Astrocyte (in vitro differentiated cells and primary cell): ENCODE measurements at regions not wholly inside any gene's neighbourhood (a gene's known extent, or its start where the extent isn't known, plus 50 kb on each side); places are given as distances from the start of the nearest gene placed in this dataset.

Experiments used
- DNase-seq: peaks from one replicate; pipeline ENCODE4 v3.0.0-alpha.2; 2010; ENCODE audit warnings: low read depth
- FAIRE-seq: peaks from 2 replicates; lab custom pipeline; 2011; peaks lifted over from hg19 to GRCh38; lab: Jason Lieb, UNC
- H2AFZ ChIP-seq: 2 replicates; pipeline ENCODE4 v1.6.0; 2012; ENCODE audit warnings: low read depth, low read length, inconsistent platforms
- H3K27ac ChIP-seq: 2 replicates; pipeline ENCODE4 v1.5.1; 2011; ENCODE audit warnings: low read depth, low read length, inconsistent platforms
- H3K27me3 ChIP-seq: 2 replicates; pipeline ENCODE4 v1.6.0; 2011; ENCODE audit warnings: low read length, inconsistent platforms; ENCODE audit not compliant: insufficient read depth
- H3K36me3 ChIP-seq: 2 replicates; pipeline ENCODE4 v1.5.1; 2011; ENCODE audit warnings: low read length, inconsistent platforms; ENCODE audit not compliant: insufficient read depth
- H3K4me1 ChIP-seq: 2 replicates; pipeline ENCODE4 v1.5.1; 2011; ENCODE audit warnings: low read length, inconsistent platforms; ENCODE audit not compliant: insufficient read depth
- H3K4me2 ChIP-seq: 2 replicates; pipeline ENCODE4 v1.6.0; 2012; ENCODE audit warnings: low read length, inconsistent platforms
- H3K4me3 ChIP-seq: 2 replicates; pipeline ENCODE4 v1.5.1; 2011; ENCODE audit warnings: low read depth, mild to moderate bottlenecking, low read length, inconsistent platforms; ENCODE audit not compliant: insufficient read depth
- H3K79me2 ChIP-seq: 2 replicates; pipeline ENCODE4 v1.6.0; 2012; ENCODE audit warnings: mild to moderate bottlenecking, low read length, inconsistent platforms; ENCODE audit not compliant: insufficient read depth
- H3K9ac ChIP-seq: 2 replicates; pipeline ENCODE4 v1.6.0; 2012; ENCODE audit warnings: mild to moderate bottlenecking, low read length, inconsistent platforms
- H3K9me3 ChIP-seq: 2 replicates; pipeline ENCODE4 v1.5.1; 2012; ENCODE audit warnings: low read depth, mild to moderate bottlenecking, low read length, inconsistent platforms; ENCODE audit not compliant: insufficient read depth
- H4K20me1 ChIP-seq: 2 replicates; pipeline ENCODE4 v1.6.0; 2012; ENCODE audit warnings: low read length, inconsistent platforms; ENCODE audit not compliant: insufficient read depth
- H3K27ac Mint-ChIP-seq: one replicate; pipeline ENCODE4 v1.8.0; 2021; ENCODE audit warnings: mild to moderate bottlenecking, mixed read lengths; ENCODE audit not compliant: unreplicated experiment
- H3K27me3 Mint-ChIP-seq: one replicate; pipeline ENCODE4 v1.8.0; 2021; ENCODE audit warnings: low read depth, mixed read lengths; ENCODE audit not compliant: unreplicated experiment
- H3K36me3 Mint-ChIP-seq: one replicate; pipeline ENCODE4 v1.8.0; 2021; ENCODE audit warnings: low read depth, mixed read lengths; ENCODE audit not compliant: unreplicated experiment
- H3K4me1 Mint-ChIP-seq: one replicate; pipeline ENCODE4 v1.8.0; 2021; ENCODE audit warnings: low read depth, mixed read lengths; ENCODE audit not compliant: unreplicated experiment
- H3K4me3 Mint-ChIP-seq: one replicate; pipeline ENCODE4 v1.8.0; 2021; ENCODE audit warnings: mild to moderate bottlenecking, moderate library complexity, mixed read lengths; ENCODE audit not compliant: unreplicated experiment
- H3K9me3 Mint-ChIP-seq: one replicate; pipeline ENCODE4 v1.8.0; 2021; ENCODE audit warnings: mild to moderate bottlenecking, mixed read lengths; ENCODE audit not compliant: unreplicated experiment
- EZH2 ChIP-seq: IDR thresholded peaks from 2 replicates; pipeline ENCODE4 v1.6.1; 2012; ENCODE audit warnings: mild to moderate bottlenecking, low read length, inconsistent platforms; ENCODE audit not compliant: insufficient read depth
- TF ChIP-seq, protein P1 (sequence below): IDR thresholded peaks from 2 replicates; pipeline ENCODE4 v1.5.1; 2011; ENCODE audit warnings: low read depth, mild to moderate bottlenecking, inconsistent platforms, low read length, moderate library complexity; ENCODE audit not compliant: insufficient read depth

DNA sequence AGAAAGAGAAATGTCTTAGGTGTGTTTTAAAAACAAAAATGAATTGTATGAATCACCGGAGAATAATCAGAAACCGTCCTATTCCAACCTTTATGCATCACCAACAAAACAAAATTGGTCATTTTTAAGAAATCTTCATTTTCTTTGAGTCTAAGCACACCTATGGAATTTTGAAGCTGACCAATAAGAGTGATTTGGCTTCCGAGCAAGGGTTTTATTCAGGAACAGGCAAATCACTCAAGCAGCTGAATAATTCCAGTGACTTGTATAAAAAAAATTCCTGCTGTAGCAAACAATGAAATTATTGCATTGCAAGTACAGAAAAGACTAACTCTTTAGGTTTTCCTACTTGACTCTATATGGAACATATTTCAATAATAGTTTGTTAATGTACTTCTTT lies 83.8 kb upstream of the FNDC3B start:
- Histone ChIP-seq H2AFZ (no peak overlapping the region), H4K20me1 (no peaks in the 10 kb centered on the region), H3K9me3 (no peaks in the 10 kb centered on the region), H3K9ac (no peak overlapping the region), H3K36me3 (no peaks in the 10 kb centered on the region), H3K27ac (no peak overlapping the region), H3K4me3 (no peak overlapping the region), H3K4me1 (peaks cover 16% of the 10 kb centered on the region), H3K79me2 (no peaks in the 10 kb centered on the region), H3K27me3 (no peaks in the 10 kb centered on the region), H3K4me2 (peak overlapping the region; percentile 38)
- H3K4me1 Mint-ChIP-seq: peaks cover 16% of the 10 kb centered on the region
- DNase-seq (no peak), FAIRE-seq (no peak)
- no peaks in the 10 kb centered on the region for H3K36me3 Mint-ChIP-seq
- no peak for TF ChIP-seq EZH2
- TF ChIP-seq, protein P1, sequence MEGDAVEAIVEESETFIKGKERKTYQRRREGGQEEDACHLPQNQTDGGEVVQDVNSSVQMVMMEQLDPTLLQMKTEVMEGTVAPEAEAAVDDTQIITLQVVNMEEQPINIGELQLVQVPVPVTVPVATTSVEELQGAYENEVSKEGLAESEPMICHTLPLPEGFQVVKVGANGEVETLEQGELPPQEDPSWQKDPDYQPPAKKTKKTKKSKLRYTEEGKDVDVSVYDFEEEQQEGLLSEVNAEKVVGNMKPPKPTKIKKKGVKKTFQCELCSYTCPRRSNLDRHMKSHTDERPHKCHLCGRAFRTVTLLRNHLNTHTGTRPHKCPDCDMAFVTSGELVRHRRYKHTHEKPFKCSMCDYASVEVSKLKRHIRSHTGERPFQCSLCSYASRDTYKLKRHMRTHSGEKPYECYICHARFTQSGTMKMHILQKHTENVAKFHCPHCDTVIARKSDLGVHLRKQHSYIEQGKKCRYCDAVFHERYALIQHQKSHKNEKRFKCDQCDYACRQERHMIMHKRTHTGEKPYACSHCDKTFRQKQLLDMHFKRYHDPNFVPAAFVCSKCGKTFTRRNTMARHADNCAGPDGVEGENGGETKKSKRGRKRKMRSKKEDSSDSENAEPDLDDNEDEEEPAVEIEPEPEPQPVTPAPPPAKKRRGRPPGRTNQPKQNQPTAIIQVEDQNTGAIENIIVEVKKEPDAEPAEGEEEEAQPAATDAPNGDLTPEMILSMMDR: no peak
- no peak overlapping the region for H3K27ac Mint-ChIP-seq
- no peaks in the 10 kb centered on the region for H3K9me3 Mint-ChIP-seq
- H3K27me3 Mint-ChIP-seq: peaks cover 3% of the 10 kb centered on the region
- H3K4me3 Mint-ChIP-seq: no peak overlapping the region

DNA sequence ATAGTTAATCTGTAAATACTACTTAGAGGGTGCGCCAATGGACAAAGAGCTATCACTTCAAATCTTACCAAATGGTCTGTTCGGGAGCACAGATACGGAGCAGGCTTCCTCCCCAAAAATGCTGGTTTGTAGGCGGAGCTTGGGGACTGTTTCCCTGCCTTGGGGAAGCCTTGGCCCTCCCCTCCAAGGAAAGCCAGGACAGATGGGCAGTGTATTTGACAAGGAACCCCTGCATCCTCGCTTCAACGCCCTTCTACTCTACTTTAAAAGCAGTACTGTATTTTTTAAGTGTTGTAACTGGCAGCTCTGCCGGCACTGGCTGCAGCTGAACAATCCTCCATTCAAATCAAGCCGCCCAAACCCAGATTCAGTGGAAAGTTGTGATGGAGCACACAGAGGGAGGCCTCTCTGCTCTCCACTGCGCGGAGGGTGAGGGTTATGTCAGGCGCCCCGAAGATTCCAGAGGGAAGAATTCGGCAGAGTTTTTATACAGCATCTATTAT lies 83.1 kb upstream of the FNDC3B start:
- Histone ChIP-seq H3K4me3 (no peak overlapping the region), H3K9ac (no peak overlapping the region), H3K4me2 (no peak overlapping the region), H4K20me1 (no peaks in the 10 kb centered on the region), H3K4me1 (peaks cover 22% of the 10 kb centered on the region), H2AFZ (no peak overlapping the region), H3K27me3 (no peaks in the 10 kb centered on the region), H3K36me3 (no peaks in the 10 kb centered on the region), H3K79me2 (no peaks in the 10 kb centered on the region), H3K9me3 (no peaks in the 10 kb centered on the region), H3K27ac (no peak overlapping the region)
- no peaks in the 10 kb centered on the region for H3K9me3 Mint-ChIP-seq
- H3K4me1 Mint-ChIP-seq: peaks cover 21% of the 10 kb centered on the region
- H3K36me3 Mint-ChIP-seq: no peaks in the 10 kb centered on the region
- no peak for TF ChIP-seq EZH2
- TF ChIP-seq, protein P1: no peak
- H3K27ac Mint-ChIP-seq: no peak overlapping the region
- DNase-seq (no peak), FAIRE-seq (no peak)
- no peak overlapping the region for H3K4me3 Mint-ChIP-seq
- H3K27me3 Mint-ChIP-seq: peaks cover 3% of the 10 kb centered on the region

DNA sequence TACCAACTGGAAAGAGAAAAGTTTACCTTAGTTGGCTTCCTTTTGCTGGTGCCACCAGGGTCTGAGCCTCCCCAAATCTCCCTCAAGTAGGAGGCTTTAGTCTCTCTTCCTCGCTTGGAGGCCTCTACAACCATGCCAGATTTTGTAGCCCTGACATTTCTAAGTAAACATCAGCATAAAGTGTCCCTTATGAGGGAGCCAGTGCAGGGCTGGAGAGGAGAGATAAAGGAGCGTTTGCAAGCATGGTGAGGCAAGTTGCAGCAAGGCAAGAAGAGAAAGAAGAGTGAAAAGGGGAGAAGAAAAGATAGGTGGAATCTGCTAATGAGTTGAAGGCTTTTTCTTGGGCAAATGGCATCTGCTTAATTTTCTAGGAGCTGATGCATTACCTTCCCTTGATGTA lies 82.7 kb upstream of the FNDC3B start:
- Mint-ChIP-seq H3K4me3 (no peak overlapping the region), H3K27me3 (peaks cover 3% of the 10 kb centered on the region), H3K4me1 (peaks cover 25% of the 10 kb centered on the region), H3K36me3 (no peaks in the 10 kb centered on the region), H3K9me3 (no peaks in the 10 kb centered on the region), H3K27ac (no peak overlapping the region)
- no peak overlapping the region for H3K27ac ChIP-seq
- no peaks in the 10 kb centered on the region for H4K20me1 ChIP-seq
- H3K9me3 ChIP-seq: no peaks in the 10 kb centered on the region
- H2AFZ ChIP-seq: no peak overlapping the region
- no peak overlapping the region for H3K4me3 ChIP-seq
- no peaks in the 10 kb centered on the region for H3K36me3 ChIP-seq
- FAIRE-seq (no peak), DNase-seq (no peak)
- no peak overlapping the region for H3K4me2 ChIP-seq
- TF ChIP-seq, protein P1: no peak
- no peak for TF ChIP-seq EZH2
- H3K79me2 ChIP-seq: no peaks in the 10 kb centered on the region
- no peak overlapping the region for H3K9ac ChIP-seq
- peaks cover 22% of the 10 kb centered on the region for H3K4me1 ChIP-seq
- H3K27me3 ChIP-seq: no peaks in the 10 kb centered on the region
